Endodermal cell (in vitro differentiated cells): ENCODE measurements at regions not wholly inside any gene's neighbourhood (a gene's known extent, or its start where the extent isn't known, plus 50 kb on each side); places are given as distances from the start of the nearest gene placed in this dataset.

Experiments
- DNase-seq: peaks from one replicate; pipeline ENCODE4 v3.0.0-alpha.2; 2017
- H3K27ac ChIP-seq: 2 replicates; pipeline ENCODE4 v1.5.1; 2013; ENCODE audit warnings: mild to moderate bottlenecking, low read depth, low read length, moderate library complexity
- H3K27me3 ChIP-seq: 2 replicates; pipeline ENCODE4 v1.6.1; 2013; ENCODE audit warnings: mild to moderate bottlenecking, low read length, moderate library complexity; ENCODE audit not compliant: insufficient read depth, control insufficient read depth, poor library complexity, severe bottlenecking
- H3K36me3 ChIP-seq: 2 replicates; pipeline ENCODE4 v1.7.0; 2013; ENCODE audit warnings: mild to moderate bottlenecking, low read length, moderate library complexity; ENCODE audit not compliant: control insufficient read depth, insufficient read depth
- H3K4me1 ChIP-seq: one replicate; pipeline ENCODE4 v1.7.0; 2013; ENCODE audit warnings: low read length; ENCODE audit not compliant: control insufficient read depth, insufficient read depth
- H3K4me3 ChIP-seq: 2 replicates; pipeline ENCODE4 v1.5.1; 2013; ENCODE audit warnings: mild to moderate bottlenecking, low read length, moderate library complexity
- H3K9ac ChIP-seq: 2 replicates; pipeline ENCODE4 v1.6.1; 2013; ENCODE audit warnings: mild to moderate bottlenecking, low read length, moderate library complexity; ENCODE audit not compliant: poor library complexity, severe bottlenecking; ENCODE audit errors: extremely low read depth
- H3K9me3 ChIP-seq: 2 replicates; pipeline ENCODE4 v1.6.1; 2013; ENCODE audit warnings: mild to moderate bottlenecking, low read length, moderate library complexity; ENCODE audit not compliant: control insufficient read depth
- H3K27ac Mint-ChIP-seq: 2 replicates; pipeline ENCODE4 v1.8.0; 2020; ENCODE audit warnings: mixed read lengths
- H3K27me3 Mint-ChIP-seq: 2 replicates; pipeline ENCODE4 v1.8.0; 2021; ENCODE audit warnings: mild to moderate bottlenecking, mixed read lengths; ENCODE audit not compliant: insufficient read depth
- H3K36me3 Mint-ChIP-seq: 2 replicates; pipeline ENCODE4 v1.8.0; 2020; ENCODE audit warnings: low read depth, mixed read lengths
- H3K4me1 Mint-ChIP-seq: 2 replicates; pipeline ENCODE4 v1.8.0; 2020; ENCODE audit warnings: mixed read lengths
- H3K4me3 Mint-ChIP-seq: 2 replicates; pipeline ENCODE4 v1.8.0; 2020; ENCODE audit warnings: mild to moderate bottlenecking, moderate library complexity, mixed read lengths
- H3K9me3 Mint-ChIP-seq: 2 replicates; pipeline ENCODE4 v1.8.0; 2020; ENCODE audit warnings: mild to moderate bottlenecking, mixed read lengths
- CTCF ChIP-seq: fragments of 200-600 bp; sonication (generic); conservative IDR thresholded peaks from 2 replicates; pipeline ENCODE4 v1.5.0; 2021; ENCODE audit warnings: antibody characterized with exemption, mild to moderate bottlenecking
- WGBS, 2 experiments: methylation state at CpG; one replicate each; pipeline versions ENCODE4 v1.1.5 to v1.1.7; 2013; ENCODE audit warnings: missing lambda C conversion rate in 2 of 2, mixed read lengths in 1 of 2; ENCODE audit not compliant: insufficient coverage in 1 of 2, insufficient read length in 1 of 2; 5-methylcytosine and 5-hydroxymethylcytosine counted together

- H3K9me3 Mint-ChIP-seq: no peaks in the 10 kb centered on the region
- DNase-seq: no peak
- no peaks in the 10 kb centered on the region for H3K36me3 ChIP-seq
- no peak for TF ChIP-seq CTCF
- no peak overlapping the region for H3K9ac ChIP-seq
- H3K36me3 Mint-ChIP-seq: no peaks in the 10 kb centered on the region
- H3K27ac Mint-ChIP-seq: no peak overlapping the region
- H3K4me1 Mint-ChIP-seq: peaks cover 5% of the 10 kb centered on the region
- H3K27ac ChIP-seq: no peak overlapping the region
- no peak overlapping the region for H3K4me3 ChIP-seq
- H3K9me3 ChIP-seq: no peaks in the 10 kb centered on the region
- H3K4me3 Mint-ChIP-seq: no peak overlapping the region
- H3K4me1 ChIP-seq: no peaks in the 10 kb centered on the region
- WGBS, 2 experiments: 95 to 97% methylated on average over 11 to 17 of the region's 17 CpGs
- H3K27me3 Mint-ChIP-seq: no peaks in the 10 kb centered on the region
- no peaks in the 10 kb centered on the region for H3K27me3 ChIP-seq
Observed at GRCh38 chr9:135375001-135375400, 104.6 kb upstream of the PPP1R26 start.

GRCh38 chr9:135376511-135377265 is 102.9 kb upstream of the PPP1R26 start:
- H3K27ac ChIP-seq: no peak overlapping the region
- no peaks in the 10 kb centered on the region for H3K36me3 ChIP-seq
- Mint-ChIP-seq H3K4me1 (peaks cover 5% of the 10 kb centered on the region), H3K27me3 (no peaks in the 10 kb centered on the region), H3K36me3 (no peaks in the 10 kb centered on the region), H3K9me3 (no peaks in the 10 kb centered on the region), H3K4me3 (no peak overlapping the region), H3K27ac (no peak overlapping the region)
- no peak overlapping the region for H3K4me3 ChIP-seq
- no peak overlapping the region for H3K9ac ChIP-seq
- DNase-seq: no peak
- H3K27me3 ChIP-seq: no peaks in the 10 kb centered on the region
- 88% methylated on average over 12 to 22 of the region's 22 CpGs for WGBS, 2 experiments
- TF ChIP-seq CTCF: no peak
- H3K4me1 ChIP-seq: no peaks in the 10 kb centered on the region
- H3K9me3 ChIP-seq: no peaks in the 10 kb centered on the region

GRCh38 chr9:135377431-135377830 is 102.2 kb upstream of the PPP1R26 start:
- no peak for TF ChIP-seq CTCF

More at GRCh38 chr9:135377431-135377830, 102.2 kb upstream of the PPP1R26 start:
- Mint-ChIP-seq H3K4me1 (peaks cover 5% of the 10 kb centered on the region), H3K36me3 (no peaks in the 10 kb centered on the region), H3K9me3 (no peaks in the 10 kb centered on the region), H3K27me3 (no peaks in the 10 kb centered on the region), H3K27ac (no peak overlapping the region), H3K4me3 (no peak overlapping the region)
- Histone ChIP-seq H3K4me3 (no peak overlapping the region), H3K9ac (no peak overlapping the region), H3K27ac (no peak overlapping the region), H3K27me3 (no peaks in the 10 kb centered on the region), H3K36me3 (no peaks in the 10 kb centered on the region), H3K4me1 (no peaks in the 10 kb centered on the region), H3K9me3 (no peaks in the 10 kb centered on the region)
- no peak for DNase-seq
- WGBS, 2 experiments: 91 to 97% methylated on average over 12 of the region's 12 CpGs
